HUES64 (cell line): ENCODE measurements at regions not wholly inside any gene's neighbourhood (a gene's known extent, or its start where the extent isn't known, plus 50 kb on each side); places are given as distances from the start of the nearest gene placed in this dataset.

Experiments
- H3K27ac ChIP-seq: 2 replicates; pipeline ENCODE4 v1.7.0; 2013; ENCODE audit warnings: low read depth, low read length, inconsistent platforms
- H3K27me3 ChIP-seq: 2 replicates; pipeline ENCODE4 v1.6.1; 2013; ENCODE audit warnings: mild to moderate bottlenecking, low read length; ENCODE audit not compliant: insufficient read depth
- H3K36me3 ChIP-seq: 2 replicates; pipeline ENCODE4 v1.6.1; 2013; ENCODE audit warnings: mild to moderate bottlenecking, low read length; ENCODE audit not compliant: insufficient read depth
- H3K4me1 ChIP-seq: 2 replicates; pipeline ENCODE4 v1.6.1; 2013; ENCODE audit warnings: mild to moderate bottlenecking, low read length, moderate library complexity; ENCODE audit not compliant: insufficient read depth
- H3K4me3 ChIP-seq: 2 replicates; pipeline ENCODE4 v1.5.1; 2013; ENCODE audit warnings: mild to moderate bottlenecking, low read length, moderate library complexity
- H3K9ac ChIP-seq: 2 replicates; pipeline ENCODE4 v1.6.1; 2013; ENCODE audit warnings: mild to moderate bottlenecking, low read depth, low read length
- H3K9me3 ChIP-seq: 2 replicates; pipeline ENCODE4 v1.6.1; 2013; ENCODE audit warnings: low read depth, low read length; ENCODE audit not compliant: insufficient read depth
- WGBS: fragments of 150-250, 120-280 bp; methylation state at CpG from one replicate; pipeline ENCODE4 v1.1.7; 2013; ENCODE audit warnings: missing lambda C conversion rate; 5-methylcytosine and 5-hydroxymethylcytosine counted together

GRCh38 chr21:16570856-16571255 lies 841.1 kb downstream of the USP25 start:
- no peak overlapping the region for H3K4me3 ChIP-seq
- no peak overlapping the region for H3K9ac ChIP-seq
- no peaks in the 10 kb centered on the region for H3K36me3 ChIP-seq
- no peaks in the 10 kb centered on the region for H3K27me3 ChIP-seq
- 88% methylated on average over 3 of the region's 3 CpGs for WGBS
- H3K27ac ChIP-seq = no peak overlapping the region
- peaks cover 26% of the 10 kb centered on the region for H3K4me1 ChIP-seq
- H3K9me3 ChIP-seq = no peaks in the 10 kb centered on the region

GRCh38 chr21:16571594-16571993 lies 841.8 kb downstream of the USP25 start:
- no peak overlapping the region for H3K27ac ChIP-seq
- no peaks in the 10 kb centered on the region for H3K9me3 ChIP-seq
- no peak overlapping the region for H3K9ac ChIP-seq
- no peaks in the 10 kb centered on the region for H3K27me3 ChIP-seq
- H3K4me3 ChIP-seq = no peak overlapping the region
- WGBS = 93% methylated on average over 3 of the region's 3 CpGs
- no peaks in the 10 kb centered on the region for H3K36me3 ChIP-seq
- H3K4me1 ChIP-seq = peaks cover 26% of the 10 kb centered on the region

GRCh38 chr21:16572032-16572431 lies 842.2 kb downstream of the USP25 start:
- no peak overlapping the region for H3K4me3 ChIP-seq
- no peak overlapping the region for H3K9ac ChIP-seq
- no peaks in the 10 kb centered on the region for H3K9me3 ChIP-seq
- no peaks in the 10 kb centered on the region for H3K36me3 ChIP-seq
- 93% methylated on average over 1 of the region's 1 CpG for WGBS
- no peak overlapping the region for H3K27ac ChIP-seq
- peaks cover 26% of the 10 kb centered on the region for H3K4me1 ChIP-seq
- no peaks in the 10 kb centered on the region for H3K27me3 ChIP-seq

GRCh38 chr21:16573578-16573977 lies 843.8 kb downstream of the USP25 start:
- H3K9me3 ChIP-seq = no peaks in the 10 kb centered on the region
- H3K9ac ChIP-seq = no peak overlapping the region
- peak overlapping the region; percentile 41; the same call in 1 of the 2 replicates for H3K27ac ChIP-seq
- no peaks in the 10 kb centered on the region for H3K36me3 ChIP-seq
- H3K4me3 ChIP-seq = no peak overlapping the region
- no peaks in the 10 kb centered on the region for H3K27me3 ChIP-seq
- WGBS = 98% methylated on average over 1 of the region's 1 CpG
- peaks cover 26% of the 10 kb centered on the region for H3K4me1 ChIP-seq

GRCh38 chr21:16577975-16578374 lies 848.2 kb downstream of the USP25 start:
- Histone ChIP-seq H3K27ac (no peak overlapping the region), H3K9ac (no peak overlapping the region), H3K4me1 (no peaks in the 10 kb centered on the region), H3K36me3 (no peaks in the 10 kb centered on the region), H3K27me3 (no peaks in the 10 kb centered on the region), H3K4me3 (no peak overlapping the region), H3K9me3 (no peaks in the 10 kb centered on the region)
- no CpG with 5 or more reads among the region's 1 CpG for WGBS

GRCh38 chr21:16578912-16579311 lies 849.1 kb downstream of the USP25 start:
- no peaks in the 10 kb centered on the region for H3K4me1 ChIP-seq
- H3K27ac ChIP-seq = no peak overlapping the region
- WGBS = 95% methylated on average over 2 of the region's 3 CpGs
- no peaks in the 10 kb centered on the region for H3K36me3 ChIP-seq
- no peaks in the 10 kb centered on the region for H3K9me3 ChIP-seq
- H3K4me3 ChIP-seq = no peak overlapping the region
- no peaks in the 10 kb centered on the region for H3K27me3 ChIP-seq
- no peak overlapping the region for H3K9ac ChIP-seq

GRCh38 chr21:16579538-16579937 lies 849.8 kb downstream of the USP25 start:
- H3K9ac ChIP-seq = no peak overlapping the region
- H3K27ac ChIP-seq = no peak overlapping the region
- WGBS = 93% methylated on average over 3 of the region's 3 CpGs

GRCh38 chr21:16580661-16581060 lies 850.9 kb downstream of the USP25 start:
- Histone ChIP-seq H3K36me3 (no peaks in the 10 kb centered on the region), H3K27me3 (no peaks in the 10 kb centered on the region), H3K4me1 (no peaks in the 10 kb centered on the region), H3K9me3 (no peaks in the 10 kb centered on the region), H3K9ac (no peak overlapping the region), H3K27ac (no peak overlapping the region), H3K4me3 (no peak overlapping the region)
- WGBS = 98% methylated on average over 2 of the region's 2 CpGs

More at GRCh38 chr21:16579538-16579937, 849.8 kb downstream of the USP25 start:
- H3K36me3 ChIP-seq = no peaks in the 10 kb centered on the region
- no peaks in the 10 kb centered on the region for H3K9me3 ChIP-seq
- H3K27me3 ChIP-seq = no peaks in the 10 kb centered on the region
- no peak overlapping the region for H3K4me3 ChIP-seq
- no peaks in the 10 kb centered on the region for H3K4me1 ChIP-seq

GRCh38 chr21:16583556-16583955 lies 853.8 kb downstream of the USP25 start:
- Histone ChIP-seq H3K27ac (no peak overlapping the region), H3K27me3 (no peaks in the 10 kb centered on the region), H3K4me3 (no peak overlapping the region), H3K9me3 (no peaks in the 10 kb centered on the region), H3K36me3 (no peaks in the 10 kb centered on the region), H3K4me1 (peaks cover 16% of the 10 kb centered on the region), H3K9ac (no peak overlapping the region)
- WGBS = 97% methylated on average over 1 of the region's 1 CpG

GRCh38 chr21:16584756-16585155 lies 855.0 kb downstream of the USP25 start:
- H3K9me3 ChIP-seq = no peaks in the 10 kb centered on the region
- H3K4me1 ChIP-seq = peaks cover 19% of the 10 kb centered on the region
- no CpG with 5 or more reads among the region's 1 CpG for WGBS
- H3K9ac ChIP-seq = no peak overlapping the region
- H3K27me3 ChIP-seq = no peaks in the 10 kb centered on the region
- H3K36me3 ChIP-seq = no peaks in the 10 kb centered on the region
- H3K27ac ChIP-seq = no peak overlapping the region
- no peak overlapping the region for H3K4me3 ChIP-seq

- Histone ChIP-seq H3K27me3 (no peaks in the 10 kb centered on the region), H3K27ac (no peak overlapping the region), H3K9ac (no peak overlapping the region), H3K4me3 (no peak overlapping the region), H3K4me1 (peaks cover 19% of the 10 kb centered on the region), H3K9me3 (no peaks in the 10 kb centered on the region), H3K36me3 (no peaks in the 10 kb centered on the region)
- 92% methylated on average over 3 of the region's 3 CpGs for WGBS
Measured at GRCh38 chr21:16585896-16586295, 856.1 kb downstream of the USP25 start.

GRCh38 chr21:16587141-16587581 lies 857.4 kb downstream of the USP25 start:
- Histone ChIP-seq H3K27me3 (no peaks in the 10 kb centered on the region), H3K4me1 (peaks cover 19% of the 10 kb centered on the region), H3K9me3 (no peaks in the 10 kb centered on the region), H3K27ac (no peak overlapping the region), H3K36me3 (no peaks in the 10 kb centered on the region), H3K9ac (no peak overlapping the region), H3K4me3 (no peak overlapping the region)
- WGBS = 70% methylated on average over 5 of the region's 6 CpGs
